Adrenal gland (tissue), 9 donors: ENCODE measurements at regions not wholly inside any gene's neighbourhood (a gene's known extent, or its start where the extent isn't known, plus 50 kb on each side); places are given as distances from the start of the nearest gene placed in this dataset.

Source experiments
- DNase-seq, 7 donors: peaks; one replicate each; pipeline ENCODE4 v3.0.0-alpha.2; 2019 to 2020
- H3K27ac ChIP-seq, 5 donors: fragments of 200-600 bp; sonication (generic) in 4 of 5; 1 replicate in 3 of 5; 2 replicates in 2 of 5; pipeline versions ENCODE4 v1.5.1 to v1.8.0; 2016 to 2020; ENCODE audit warnings: mild to moderate bottlenecking in 1 of 5
- H3K27me3 ChIP-seq: fragments of 200-600 bp; 2 replicates; pipeline ENCODE4 v1.8.0; 2021
- H3K36me3 ChIP-seq, 2 donors: fragments of 200-600 bp; replicated peaks in 1 of 2; 1 replicate in 1 of 2; 2 replicates in 1 of 2; pipeline versions ENCODE4 v1.5.1 to v1.8.0; 2018 to 2022
- H3K4me1 ChIP-seq, 2 donors: fragments of 200-600 bp; replicated peaks in 1 of 2; 1 replicate in 1 of 2; 2 replicates in 1 of 2; pipeline versions ENCODE4 v1.5.1 to v1.8.0; 2018 to 2021
- H3K4me3 ChIP-seq, 4 donors: fragments of 200-600 bp; sonication (generic) in 3 of 4; one replicate each; pipeline ENCODE4 v1.5.1; 2016 to 2018
- H3K9me3 ChIP-seq, 3 donors: fragments of 200-600 bp; sonication (generic) in 1 of 3; replicated peaks in 1 of 3; 1 replicate in 2 of 3; 2 replicates in 1 of 3; pipeline versions ENCODE4 v1.5.1 to v1.8.0; 2016 to 2021
- POLR2A ChIP-seq, 2 donors: fragments of 450-650 bp; IDR thresholded peaks; one replicate each; pipeline ENCODE4 v1.6.1; 2017; ENCODE audit warnings: antibody characterized with exemption in 2 of 2, mild to moderate bottlenecking in 2 of 2, moderate library complexity in 1 of 2
- WGBS, 4 donors: extraction: QIAGEN DNeasy Blood & Tissue Kit in 2 of 4; methylation state at CpG; one replicate each; pipeline versions ENCODE4 v1.1.5 to v1.1.7; 2013 to 2017; 5-methylcytosine and 5-hydroxymethylcytosine counted together
- intact Hi-C, 2 donors: fragments of 100-400 bp; cut with DNase I; formaldehyde crosslinking; loops; one replicate each; pipeline versions ENCODE4 v1.14.1 to v1.15.0; 2022 to 2023
- small RNA-seq, 2 donors: library from RNA; depleted of rRNA; stranded (forward); fragments of <200 nt; gene quantifications; one replicate each; pipeline ENCODE3, GENCODE V24; 2016
- TF ChIP-seq, protein P1 (sequence below), 6 experiments: fragments of 450-650 bp in 4 of 6; fragments of 200-600 bp in 2 of 6; sonication (generic) in 1 of 6; IDR thresholded peaks; 1 replicate in 5 of 6; 2 replicates in 1 of 6; pipeline versions ENCODE4 v1.5.1 to v1.8.0; 2016 to 2021; ENCODE audit warnings: antibody characterized with exemption in 6 of 6, mild to moderate bottlenecking in 2 of 6, moderate library complexity in 1 of 6
- donor health status: healthy with polysubstance abuse.
- donor health status: Bipolar disorder and iron deficiency.
- donor health status: DM: yes; HTN: yes; CAD: no.
- donor health status: DM: no; HTN: no; CAD: no.
- donor health status: DM: no; HTN: no; CAD: no.

DNA sequence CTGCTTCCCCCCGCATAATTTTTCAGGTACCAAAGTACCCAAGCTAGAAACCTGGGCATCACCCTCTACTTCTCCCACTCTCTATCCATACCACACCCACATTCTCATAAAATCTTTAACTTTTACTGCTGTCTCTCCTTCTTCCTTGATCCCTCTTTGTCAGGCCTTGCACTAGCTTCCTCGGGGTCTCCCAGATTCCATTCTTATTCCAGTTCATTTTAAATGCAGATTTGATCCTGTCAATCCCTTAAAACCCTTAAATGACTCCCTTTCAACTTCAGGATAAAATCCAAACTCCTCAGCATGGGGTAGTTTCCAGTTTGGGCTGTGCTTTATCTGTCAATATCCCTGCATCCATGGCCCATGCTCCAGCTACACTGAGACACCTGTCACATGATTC is 343.5 kb downstream of the PBX1 start:
- Histone ChIP-seq H3K27me3 (no peaks in the 10 kb centered on the region), H3K36me3 (no peaks in the 10 kb centered on the region), H3K4me1 (no peaks in the 10 kb centered on the region), H3K9me3 (no peaks in the 10 kb centered on the region), H3K4me3 (no peak overlapping the region), H3K27ac (no peak overlapping the region)
- 74 to 82% (median 79%) methylated on average over 2 of the region's 2 CpGs for WGBS, 4 donors
- intact Hi-C loops: no loop called here
- TF ChIP-seq POLR2A (IDR thresholded peaks at IDR 0.05): no peak
- TF ChIP-seq, protein P1, sequence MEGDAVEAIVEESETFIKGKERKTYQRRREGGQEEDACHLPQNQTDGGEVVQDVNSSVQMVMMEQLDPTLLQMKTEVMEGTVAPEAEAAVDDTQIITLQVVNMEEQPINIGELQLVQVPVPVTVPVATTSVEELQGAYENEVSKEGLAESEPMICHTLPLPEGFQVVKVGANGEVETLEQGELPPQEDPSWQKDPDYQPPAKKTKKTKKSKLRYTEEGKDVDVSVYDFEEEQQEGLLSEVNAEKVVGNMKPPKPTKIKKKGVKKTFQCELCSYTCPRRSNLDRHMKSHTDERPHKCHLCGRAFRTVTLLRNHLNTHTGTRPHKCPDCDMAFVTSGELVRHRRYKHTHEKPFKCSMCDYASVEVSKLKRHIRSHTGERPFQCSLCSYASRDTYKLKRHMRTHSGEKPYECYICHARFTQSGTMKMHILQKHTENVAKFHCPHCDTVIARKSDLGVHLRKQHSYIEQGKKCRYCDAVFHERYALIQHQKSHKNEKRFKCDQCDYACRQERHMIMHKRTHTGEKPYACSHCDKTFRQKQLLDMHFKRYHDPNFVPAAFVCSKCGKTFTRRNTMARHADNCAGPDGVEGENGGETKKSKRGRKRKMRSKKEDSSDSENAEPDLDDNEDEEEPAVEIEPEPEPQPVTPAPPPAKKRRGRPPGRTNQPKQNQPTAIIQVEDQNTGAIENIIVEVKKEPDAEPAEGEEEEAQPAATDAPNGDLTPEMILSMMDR (IDR thresholded peaks at IDR 0.05): no peak
- DNase-seq: no peak

Small RNAs in the stretch of these regions (small RNA-seq; reads per million reads assigned to genes)
- 0 reads per million in 2 donors for gene RNU6-755P
